GM23248 (cell line): ENCODE measurements at regions not wholly inside any gene's neighbourhood (a gene's known extent, or its start where the extent isn't known, plus 50 kb on each side); places are given as distances from the start of the nearest gene placed in this dataset.

Experiments
- DNase-seq: peaks from one replicate; pipeline ENCODE4 v3.0.0-alpha.2; 2015
- H2AFZ ChIP-seq: fragments of 200-600 bp; sonication (generic); 2 replicates; pipeline ENCODE4 v1.6.1; 2016; ENCODE audit warnings: antibody characterized with exemption
- H3F3A ChIP-seq: fragments of 200-600 bp; sonication (generic); 2 replicates; pipeline ENCODE4 v1.6.1; 2016; ENCODE audit warnings: mild to moderate bottlenecking, antibody characterized with exemption, mixed run types; ENCODE audit not compliant: insufficient read depth
- H3K27ac ChIP-seq: fragments of 200-600 bp; sonication (generic); 2 replicates; pipeline ENCODE4 v1.5.1; 2016; ENCODE audit warnings: mild to moderate bottlenecking
- H3K27me3 ChIP-seq: fragments of 200-600 bp; sonication (generic); replicated peaks from 2 replicates; pipeline ENCODE4 v1.6.1; 2016; ENCODE audit warnings: mild to moderate bottlenecking; ENCODE audit not compliant: insufficient read depth
- H3K36me3 ChIP-seq: fragments of 200-600 bp; sonication (generic); 2 replicates; pipeline ENCODE4 v1.6.1; 2016; ENCODE audit warnings: low read depth, mild to moderate bottlenecking
- H3K4me1 ChIP-seq: fragments of 200-600 bp; sonication (generic); 2 replicates; pipeline ENCODE4 v1.6.1; 2016; ENCODE audit warnings: mild to moderate bottlenecking; ENCODE audit not compliant: insufficient read depth
- H3K4me2 ChIP-seq: fragments of 200-600 bp; sonication (generic); one replicate; pipeline ENCODE4 v1.6.1; 2016; ENCODE audit warnings: mild to moderate bottlenecking; ENCODE audit not compliant: unreplicated experiment
- H3K4me3 ChIP-seq: fragments of 200-600 bp; sonication (generic); 2 replicates; pipeline ENCODE4 v1.5.1; 2016; ENCODE audit warnings: mild to moderate bottlenecking
- H3K79me2 ChIP-seq: fragments of 200-600 bp; sonication (generic); 2 replicates; pipeline ENCODE4 v1.6.1; 2016; ENCODE audit warnings: mild to moderate bottlenecking; ENCODE audit not compliant: insufficient read depth
- H3K9ac ChIP-seq: fragments of 200-600 bp; sonication (generic); 2 replicates; pipeline ENCODE4 v1.6.1; 2016; ENCODE audit warnings: mild to moderate bottlenecking
- H3K9me2 ChIP-seq: fragments of 200-600 bp; sonication (generic); 2 replicates; pipeline ENCODE4 v1.6.1; 2016; ENCODE audit warnings: mixed run types, mild to moderate bottlenecking, moderate library complexity; ENCODE audit not compliant: insufficient read depth
- H3K9me3 ChIP-seq: fragments of 200-600 bp; sonication (generic); one replicate; pipeline ENCODE4 v1.6.1; 2017; ENCODE audit warnings: low read depth
- H4K20me1 ChIP-seq: fragments of 200-600 bp; sonication (generic); 2 replicates; pipeline ENCODE4 v1.6.0; 2016; ENCODE audit not compliant: insufficient read depth
- EZH2 ChIP-seq: fragments of 200-600 bp; sonication (generic); IDR thresholded peaks from 2 replicates; pipeline ENCODE4 v1.6.1; 2018; ENCODE audit warnings: antibody characterized with exemption, mild to moderate bottlenecking; ENCODE audit not compliant: insufficient read depth, poor library complexity, severe bottlenecking
- EZH2phosphoT487 ChIP-seq: fragments of 200-600 bp; sonication (generic); IDR thresholded peaks from 2 replicates; pipeline ENCODE4 v1.6.1; 2018; ENCODE audit warnings: antibody characterized with exemption, moderate library complexity, mild to moderate bottlenecking, low read depth; ENCODE audit not compliant: insufficient read depth
- WGBS, 2 experiments: methylation state at CpG; one replicate each; pipeline ENCODE4 v1.1.6; 2015 to 2017; ENCODE audit warnings: low lambda C conversion rate in 2 of 2, low coverage in 1 of 2; ENCODE audit errors: missing lambda C conversion rate in 2 of 2; 5-methylcytosine and 5-hydroxymethylcytosine counted together
- in situ Hi-C: fragments of 300-500 bp; cut with MboI; formaldehyde crosslinking; loops from 2 replicates; pipeline ENCODE4 v1.15.0; 2020

GRCh38 chr4:1463088-1463926, 57.1 kb upstream of the NKX1-1 start:
- Histone ChIP-seq H3K9me3 (no peaks in the 10 kb centered on the region), H3K27me3 (peaks cover 48% of the 10 kb centered on the region), H3K9ac (no peak overlapping the region), H3K9me2 (no peaks in the 10 kb centered on the region), H3K27ac (no peak overlapping the region), H3K4me3 (no peak overlapping the region), H3K36me3 (no peaks in the 10 kb centered on the region), H3K4me2 (no peak overlapping the region), H4K20me1 (no peaks in the 10 kb centered on the region), H2AFZ (no peak overlapping the region), H3K79me2 (no peaks in the 10 kb centered on the region), H3F3A (no peaks in the 10 kb centered on the region), H3K4me1 (no peaks in the 10 kb centered on the region)
- in situ Hi-C loops, result no loop called here
- peak; percentile 70 for DNase-seq
- TF ChIP-seq EZH2phosphoT487 (no peak), EZH2 (no peak)
- WGBS, 2 experiments, result 23 to 24% methylated on average over 24 to 29 of the region's 30 CpGs

- H3K4me3 ChIP-seq, result no peak overlapping the region
- H3K9me2 ChIP-seq, result no peaks in the 10 kb centered on the region
- H3K27me3 ChIP-seq, result peaks cover 51% of the 10 kb centered on the region
- H3K4me2 ChIP-seq, result no peak overlapping the region
- no peak overlapping the region for H3K27ac ChIP-seq
- no peaks in the 10 kb centered on the region for H3K9me3 ChIP-seq
- 55 to 83% methylated on average over 9 to 14 of the region's 14 CpGs for WGBS, 2 experiments
- H2AFZ ChIP-seq, result no peak overlapping the region
- H3K36me3 ChIP-seq, result no peaks in the 10 kb centered on the region
- H3K4me1 ChIP-seq, result no peaks in the 10 kb centered on the region
- H4K20me1 ChIP-seq, result no peaks in the 10 kb centered on the region
- TF ChIP-seq EZH2phosphoT487 (no peak), EZH2 (no peak)
- H3F3A ChIP-seq, result no peaks in the 10 kb centered on the region
- no peak for DNase-seq
- H3K79me2 ChIP-seq, result no peaks in the 10 kb centered on the region
- in situ Hi-C loops, result no loop called here
- H3K9ac ChIP-seq, result no peak overlapping the region
Measured at GRCh38 chr4:1462768-1463075, 56.5 kb upstream of the NKX1-1 start.

- DNase-seq, result no peak
- H3F3A ChIP-seq, result no peaks in the 10 kb centered on the region
- no peaks in the 10 kb centered on the region for H3K9me2 ChIP-seq
- TF ChIP-seq EZH2phosphoT487 (no peak), EZH2 (no peak)
- no peaks in the 10 kb centered on the region for H3K9me3 ChIP-seq
- H3K36me3 ChIP-seq, result no peaks in the 10 kb centered on the region
- no peak overlapping the region for H3K4me2 ChIP-seq
- no peaks in the 10 kb centered on the region for H3K4me1 ChIP-seq
- WGBS, 2 experiments, result 26 to 34% methylated on average over 20 to 31 of the region's 31 CpGs
- H3K27me3 ChIP-seq, result peaks cover 57% of the 10 kb centered on the region
- H3K4me3 ChIP-seq, result no peak overlapping the region
- H3K9ac ChIP-seq, result no peak overlapping the region
- in situ Hi-C loops, result no loop called here
- no peak overlapping the region for H2AFZ ChIP-seq
- no peak overlapping the region for H3K27ac ChIP-seq
- no peaks in the 10 kb centered on the region for H3K79me2 ChIP-seq
- no peaks in the 10 kb centered on the region for H4K20me1 ChIP-seq
Measured at GRCh38 chr4:1462009-1462767, 55.9 kb upstream of the NKX1-1 start.

- H3F3A ChIP-seq, result no peaks in the 10 kb centered on the region
- H3K9ac ChIP-seq, result no peak overlapping the region
- peaks cover 59% of the 10 kb centered on the region for H3K27me3 ChIP-seq
- H3K4me2 ChIP-seq, result no peak overlapping the region
- H3K4me3 ChIP-seq, result no peak overlapping the region
- WGBS, 2 experiments, result 58% methylated on average over 19 of the region's 19 CpGs
- no peak for TF ChIP-seq EZH2
- H3K4me1 ChIP-seq, result no peaks in the 10 kb centered on the region
- no peaks in the 10 kb centered on the region for H4K20me1 ChIP-seq
- no peaks in the 10 kb centered on the region for H3K36me3 ChIP-seq
- in situ Hi-C loops, result no loop called here
- no peaks in the 10 kb centered on the region for H3K79me2 ChIP-seq
- no peaks in the 10 kb centered on the region for H3K9me3 ChIP-seq
- no peak overlapping the region for H3K27ac ChIP-seq
- no peaks in the 10 kb centered on the region for H3K9me2 ChIP-seq
- H2AFZ ChIP-seq, result no peak overlapping the region
- DNase-seq, result no peak
Measured at GRCh38 chr4:1460967-1461868, 55.0 kb upstream of the NKX1-1 start.
